ENCODE measurements at regions not wholly inside any gene's neighbourhood (a gene's known extent, or its start where the extent isn't known, plus 50 kb on each side); places are given as distances from the start of the nearest gene placed in this dataset.

GRCh38 chr3:72150634-72151412, 365.9 kb upstream of the PROK2 start:
- no peaks in the 10 kb centered on the region for H3K79me2 ChIP-seq (ENCODE audit: insufficient read depth, low read length)
- H3K9me2 ChIP-seq (replicated peaks; ENCODE audit: insufficient read depth, low read length) = no peaks in the 10 kb centered on the region
- no peaks in the 10 kb centered on the region for H3F3A ChIP-seq (ENCODE audit: insufficient read depth)
- H3K4me2 ChIP-seq (ENCODE audit: low read depth, low read length, poor library complexity, severe bottlenecking) = no peak overlapping the region
- H4K20me1 ChIP-seq (ENCODE audit: low read depth, low read length) = no peaks in the 10 kb centered on the region
- H3K27ac ChIP-seq (ENCODE audit: low read depth, low read length) = no peak overlapping the region
- TF ChIP-seq CTCF (IDR thresholded peaks at IDR 0.05; ENCODE audit: insufficient read depth, low read length, poor library complexity, severe bottlenecking) (no peak), EZH2phosphoT487 (conservative IDR thresholded peaks at IDR 0.05; ENCODE audit: low read length) (no peak)
- no peak overlapping the region for H3K9ac ChIP-seq (ENCODE audit: low read length)
- H3K36me3 ChIP-seq (ENCODE audit: low read length) = no peaks in the 10 kb centered on the region
- no peak overlapping the region for H3K4me3 ChIP-seq (ENCODE audit: insufficient read depth, low read length, poor library complexity, severe bottlenecking)
- H2AFZ ChIP-seq (ENCODE audit: low read depth, low read length, severe bottlenecking) = no peak overlapping the region
- H3K9me3 ChIP-seq (ENCODE audit: insufficient read depth, low read length) = no peaks in the 10 kb centered on the region
- H3K27me3 ChIP-seq (ENCODE audit: low read length) = no peaks in the 10 kb centered on the region

GRCh38 chr3:72149645-72150300, 364.8 kb upstream of the PROK2 start:
- no peaks in the 10 kb centered on the region for H3F3A ChIP-seq (ENCODE audit: insufficient read depth)
- H3K27ac ChIP-seq (ENCODE audit: low read depth, low read length) = no peak overlapping the region
- no peak overlapping the region for H2AFZ ChIP-seq (ENCODE audit: low read depth, low read length, severe bottlenecking)
- no peaks in the 10 kb centered on the region for H3K79me2 ChIP-seq (ENCODE audit: insufficient read depth, low read length)
- H4K20me1 ChIP-seq (ENCODE audit: low read depth, low read length) = no peaks in the 10 kb centered on the region
- H3K4me2 ChIP-seq (ENCODE audit: low read depth, low read length, poor library complexity, severe bottlenecking) = no peak overlapping the region
- H3K27me3 ChIP-seq (ENCODE audit: low read length) = no peaks in the 10 kb centered on the region
- H3K36me3 ChIP-seq (ENCODE audit: low read length) = no peaks in the 10 kb centered on the region
- no peaks in the 10 kb centered on the region for H3K9me3 ChIP-seq (ENCODE audit: insufficient read depth, low read length)
- no peak overlapping the region for H3K9ac ChIP-seq (ENCODE audit: low read length)
- TF ChIP-seq CTCF (IDR thresholded peaks at IDR 0.05; ENCODE audit: insufficient read depth, low read length, poor library complexity, severe bottlenecking) = no peak
- no peak for TF ChIP-seq EZH2phosphoT487 (conservative IDR thresholded peaks at IDR 0.05; ENCODE audit: low read length)
- no peak overlapping the region for H3K4me3 ChIP-seq (ENCODE audit: insufficient read depth, low read length, poor library complexity, severe bottlenecking)
- no peaks in the 10 kb centered on the region for H3K9me2 ChIP-seq (replicated peaks; ENCODE audit: insufficient read depth, low read length)

- H2AFZ ChIP-seq (ENCODE audit: low read depth, low read length, severe bottlenecking) = no peak overlapping the region
- no peak for TF ChIP-seq EZH2phosphoT487 (conservative IDR thresholded peaks at IDR 0.05; ENCODE audit: low read length)
- no peak overlapping the region for H3K9ac ChIP-seq (ENCODE audit: low read length)
- H3K9me2 ChIP-seq (replicated peaks; ENCODE audit: insufficient read depth, low read length) = no peaks in the 10 kb centered on the region
- H3K4me2 ChIP-seq (ENCODE audit: low read depth, low read length, poor library complexity, severe bottlenecking) = no peak overlapping the region
- H3K27me3 ChIP-seq (ENCODE audit: low read length) = no peaks in the 10 kb centered on the region
- H4K20me1 ChIP-seq (ENCODE audit: low read depth, low read length) = no peaks in the 10 kb centered on the region
- no peak overlapping the region for H3K27ac ChIP-seq (ENCODE audit: low read depth, low read length)
- no peaks in the 10 kb centered on the region for H3K79me2 ChIP-seq (ENCODE audit: insufficient read depth, low read length)
- no peaks in the 10 kb centered on the region for H3K9me3 ChIP-seq (ENCODE audit: insufficient read depth, low read length)
- no peak overlapping the region for H3K4me3 ChIP-seq (ENCODE audit: insufficient read depth, low read length, poor library complexity, severe bottlenecking)
- no peaks in the 10 kb centered on the region for H3F3A ChIP-seq (ENCODE audit: insufficient read depth)
- H3K36me3 ChIP-seq (ENCODE audit: low read length) = no peaks in the 10 kb centered on the region
Measured at GRCh38 chr3:72147600-72147999, 362.7 kb upstream of the PROK2 start.

All from SU-DHL-6 (cell line).